OCI-LY1 (cell line): ENCODE measurements at regions not wholly inside any gene's neighbourhood (a gene's known extent, or its start where the extent isn't known, plus 50 kb on each side); places are given as distances from the start of the nearest gene placed in this dataset.

ENCODE experiments used
- H2AFZ ChIP-seq: fragments of 200-600 bp; sonication (generic), shearing (Covaris generic); 2 replicates; pipeline ENCODE4 v1.6.0; 2014; ENCODE audit warnings: antibody characterized with exemption, mild to moderate bottlenecking, low read length
- H3F3A ChIP-seq: fragments of 200-600 bp; sonication (generic), shearing (Covaris generic); 2 replicates; pipeline ENCODE4 v1.6.0; 2014; ENCODE audit warnings: mild to moderate bottlenecking, antibody characterized with exemption, low read length, moderate library complexity; ENCODE audit not compliant: insufficient read depth
- H3K27ac ChIP-seq: fragments of 200-600 bp; sonication (generic); 2 replicates; pipeline ENCODE4 v1.5.1; 2014; ENCODE audit warnings: low read length, mixed run types, mild to moderate bottlenecking, low read depth; ENCODE audit not compliant: poor library complexity, severe bottlenecking
- H3K27me3 ChIP-seq: fragments of 200-600 bp; sonication (generic); 2 replicates; pipeline ENCODE4 v1.6.0; 2014; ENCODE audit warnings: antibody characterized with exemption, mild to moderate bottlenecking, low read length, moderate library complexity; ENCODE audit not compliant: insufficient read depth
- H3K36me3 ChIP-seq: fragments of 200-600 bp; sonication (generic); 2 replicates; pipeline ENCODE4 v1.6.1; 2014; ENCODE audit warnings: mild to moderate bottlenecking, antibody characterized with exemption, low read length, moderate library complexity, mixed read lengths; ENCODE audit not compliant: insufficient read depth
- H3K4me1 ChIP-seq: fragments of 200-600 bp; sonication (generic); 2 replicates; pipeline ENCODE4 v1.5.1; 2014; ENCODE audit warnings: mild to moderate bottlenecking, low read length, moderate library complexity; ENCODE audit not compliant: insufficient read depth, severe bottlenecking
- H3K4me2 ChIP-seq: fragments of 200-600 bp; sonication (generic), shearing (Covaris generic); 2 replicates; pipeline ENCODE4 v1.6.1; 2014; ENCODE audit warnings: low read length
- H3K4me3 ChIP-seq: fragments of 200-600 bp; sonication (generic); 2 replicates; pipeline ENCODE4 v1.5.1; 2014; ENCODE audit warnings: low read length, low read depth, mild to moderate bottlenecking, mixed read lengths; ENCODE audit not compliant: poor library complexity, severe bottlenecking
- H3K79me2 ChIP-seq: fragments of 200-600 bp; shearing (Covaris generic); 2 replicates; pipeline ENCODE4 v1.6.1; 2016; ENCODE audit warnings: mixed run types, low read length, mixed read lengths; ENCODE audit not compliant: insufficient read depth
- H3K9ac ChIP-seq: fragments of 200-600 bp; sonication (generic), shearing (Covaris generic); 2 replicates; pipeline ENCODE4 v1.6.1; 2014; ENCODE audit warnings: mild to moderate bottlenecking, low read length, mixed read lengths
- H3K9me2 ChIP-seq: fragments of 200-600 bp; sonication (generic), shearing (Covaris generic); 2 replicates; pipeline ENCODE4 v1.6.1; 2014; ENCODE audit warnings: low read depth, mild to moderate bottlenecking, low read length, mixed read lengths
- H3K9me3 ChIP-seq: fragments of 200-600 bp; shearing (Covaris generic); 2 replicates; pipeline ENCODE4 v1.6.1; 2014; ENCODE audit warnings: low read length, mixed read lengths
- H4K20me1 ChIP-seq: fragments of 200-600 bp; sonication (generic), shearing (Covaris generic); 2 replicates; pipeline ENCODE4 v1.6.0; 2016; ENCODE audit warnings: mild to moderate bottlenecking, low read length; ENCODE audit not compliant: insufficient read depth
- CTCF ChIP-seq: fragments of 200-600 bp; sonication (generic), shearing (Covaris generic); IDR thresholded peaks from 2 replicates; pipeline ENCODE4 v1.5.1; 2017; ENCODE audit warnings: mild to moderate bottlenecking, antibody characterized with exemption, low read length, moderate library complexity, mixed read lengths
- EZH2 ChIP-seq: fragments of 200-600 bp; sonication (generic), shearing (Covaris generic); IDR thresholded peaks from 2 replicates; pipeline ENCODE4 v1.8.0; 2017; ENCODE audit warnings: borderline replicate concordance, mixed run types, mild to moderate bottlenecking, antibody characterized with exemption, low read length, moderate library complexity, mixed read lengths

DNA sequence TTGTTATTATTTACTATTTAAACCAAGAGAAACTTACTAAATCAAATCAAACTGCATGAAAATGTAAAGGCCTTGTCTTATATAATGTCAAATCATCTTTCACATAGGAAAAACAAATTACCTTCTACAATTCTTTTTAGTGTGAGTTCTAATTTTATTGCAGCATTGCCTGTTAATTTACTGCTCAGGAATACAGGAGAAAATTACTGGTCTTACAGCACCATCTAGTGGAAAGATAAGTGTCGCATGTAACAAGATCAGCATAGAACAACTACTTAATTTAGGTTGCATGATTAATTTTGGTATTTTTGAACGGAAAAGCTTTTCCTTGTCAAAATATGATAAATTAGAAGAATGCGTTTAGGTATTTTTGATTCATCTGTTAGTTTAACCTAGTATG lies 502.7 kb downstream of the UQCRFS1 start:
- no peaks in the 10 kb centered on the region for H3K36me3 ChIP-seq
- no peak overlapping the region for H3K9ac ChIP-seq
- no peaks in the 10 kb centered on the region for H3K79me2 ChIP-seq
- no peak overlapping the region for H3K4me2 ChIP-seq
- no peak overlapping the region for H3K4me3 ChIP-seq
- H3F3A ChIP-seq = no peaks in the 10 kb centered on the region
- no peaks in the 10 kb centered on the region for H3K9me2 ChIP-seq
- no peak overlapping the region for H3K27ac ChIP-seq
- H2AFZ ChIP-seq = no peak overlapping the region
- H3K27me3 ChIP-seq = no peaks in the 10 kb centered on the region
- no peaks in the 10 kb centered on the region for H3K9me3 ChIP-seq
- no peaks in the 10 kb centered on the region for H4K20me1 ChIP-seq
- H3K4me1 ChIP-seq = no peaks in the 10 kb centered on the region
- TF ChIP-seq EZH2 (no peak), CTCF (peak; percentile 81)

GRCh38 chr19:28706693-28707092 lies 506.3 kb downstream of the UQCRFS1 start:
- H3K4me2 ChIP-seq = no peak overlapping the region
- no peaks in the 10 kb centered on the region for H3K9me3 ChIP-seq
- no peaks in the 10 kb centered on the region for H4K20me1 ChIP-seq
- no peaks in the 10 kb centered on the region for H3K4me1 ChIP-seq
- no peaks in the 10 kb centered on the region for H3K79me2 ChIP-seq
- H3K4me3 ChIP-seq = no peak overlapping the region
- no peaks in the 10 kb centered on the region for H3K9me2 ChIP-seq
- no peak overlapping the region for H3K9ac ChIP-seq
- no peak overlapping the region for H3K27ac ChIP-seq
- no peaks in the 10 kb centered on the region for H3F3A ChIP-seq
- no peaks in the 10 kb centered on the region for H3K27me3 ChIP-seq
- TF ChIP-seq EZH2 (no peak), CTCF (no peak)
- no peaks in the 10 kb centered on the region for H3K36me3 ChIP-seq
- H2AFZ ChIP-seq = no peak overlapping the region

DNA sequence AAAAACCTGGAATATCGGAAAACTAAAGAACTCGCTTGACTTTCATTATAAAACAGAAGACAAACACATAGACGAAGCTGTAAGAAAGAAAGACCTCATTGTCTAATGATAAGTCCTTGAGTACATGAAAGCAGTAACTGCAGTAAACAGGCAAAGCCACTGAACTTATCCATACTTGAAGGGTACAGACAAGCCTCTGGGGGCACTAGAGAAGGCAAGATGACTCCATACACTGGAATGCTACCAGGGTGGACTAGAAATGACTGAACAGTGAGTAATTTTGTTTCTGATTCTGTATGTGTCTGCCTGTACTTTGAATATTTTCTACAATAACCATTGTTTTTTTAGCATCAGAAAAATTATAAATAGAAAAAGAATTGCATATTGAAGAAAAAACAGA lies 507.9 kb downstream of the UQCRFS1 start:
- Histone ChIP-seq H3K4me1 (no peaks in the 10 kb centered on the region), H3K9me2 (no peaks in the 10 kb centered on the region), H3K4me3 (no peak overlapping the region), H3K27ac (no peak overlapping the region), H3K9me3 (no peaks in the 10 kb centered on the region), H3K27me3 (no peaks in the 10 kb centered on the region), H3F3A (no peaks in the 10 kb centered on the region), H3K79me2 (no peaks in the 10 kb centered on the region), H3K9ac (no peak overlapping the region), H2AFZ (no peak overlapping the region), H4K20me1 (no peaks in the 10 kb centered on the region), H3K4me2 (no peak overlapping the region), H3K36me3 (no peaks in the 10 kb centered on the region)
- TF ChIP-seq EZH2 (no peak), CTCF (no peak)
